ENCODE measurements at regions not wholly inside any gene's neighbourhood (a gene's known extent, or its start where the extent isn't known, plus 50 kb on each side); places are given as distances from the start of the nearest gene placed in this dataset.
A peak's percentile ranks its signal among the peaks of the same experiment; 100 is the strongest.
"Not testable (repeated sequence)": the region's sequence is repeated elsewhere in the genome, so short reads cannot be mapped to it uniquely, and the experiment has no call there.

DNA sequence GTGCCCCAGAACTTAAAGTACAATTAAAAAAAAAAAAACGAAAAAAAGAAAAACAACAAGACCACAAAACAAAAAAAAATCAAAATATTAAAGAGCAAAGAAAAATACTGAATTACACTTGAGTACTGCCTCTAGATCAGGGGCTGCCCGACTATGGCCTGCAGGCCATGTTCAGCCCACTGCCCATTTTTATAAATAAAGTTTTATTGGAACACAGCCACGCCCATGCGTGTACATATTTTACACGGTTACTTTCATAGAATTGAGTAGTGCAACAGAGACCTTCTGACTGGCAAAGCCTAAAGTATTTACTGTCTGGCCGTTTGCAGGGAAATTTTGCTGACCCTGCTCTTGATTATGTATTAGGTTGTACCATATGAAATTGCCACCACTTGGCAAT lies 130.5 kb downstream of the ATXN3L start:
- TF ChIP-seq POLR2A (IDR thresholded peaks at IDR 0.05): no peak
- TF ChIP-seq, protein P1, sequence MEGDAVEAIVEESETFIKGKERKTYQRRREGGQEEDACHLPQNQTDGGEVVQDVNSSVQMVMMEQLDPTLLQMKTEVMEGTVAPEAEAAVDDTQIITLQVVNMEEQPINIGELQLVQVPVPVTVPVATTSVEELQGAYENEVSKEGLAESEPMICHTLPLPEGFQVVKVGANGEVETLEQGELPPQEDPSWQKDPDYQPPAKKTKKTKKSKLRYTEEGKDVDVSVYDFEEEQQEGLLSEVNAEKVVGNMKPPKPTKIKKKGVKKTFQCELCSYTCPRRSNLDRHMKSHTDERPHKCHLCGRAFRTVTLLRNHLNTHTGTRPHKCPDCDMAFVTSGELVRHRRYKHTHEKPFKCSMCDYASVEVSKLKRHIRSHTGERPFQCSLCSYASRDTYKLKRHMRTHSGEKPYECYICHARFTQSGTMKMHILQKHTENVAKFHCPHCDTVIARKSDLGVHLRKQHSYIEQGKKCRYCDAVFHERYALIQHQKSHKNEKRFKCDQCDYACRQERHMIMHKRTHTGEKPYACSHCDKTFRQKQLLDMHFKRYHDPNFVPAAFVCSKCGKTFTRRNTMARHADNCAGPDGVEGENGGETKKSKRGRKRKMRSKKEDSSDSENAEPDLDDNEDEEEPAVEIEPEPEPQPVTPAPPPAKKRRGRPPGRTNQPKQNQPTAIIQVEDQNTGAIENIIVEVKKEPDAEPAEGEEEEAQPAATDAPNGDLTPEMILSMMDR (IDR thresholded peaks at IDR 0.05): no peak
- no peak for TF ChIP-seq POLR2AphosphoS5 (IDR thresholded peaks at IDR 0.05)
- no peak for TF ChIP-seq EP300 (IDR thresholded peaks at IDR 0.05)
- DNase-seq: no peak
- Histone ChIP-seq H3K9me3 (no peaks in the 10 kb centered on the region), H3K36me3 (no peaks in the 10 kb centered on the region), H3K27ac (no peak overlapping the region), H3K27me3 (no peaks in the 10 kb centered on the region), H3K4me3 (no peak overlapping the region), H3K4me1 (no peaks in the 10 kb centered on the region)
- 76 to 83% methylated on average over 6 of the region's 6 CpGs for WGBS, 2 donors
- intact Hi-C loops (cut with DNase I): no loop called here

GRCh38 chrX:13188731-13189309 lies 131.0 kb downstream of the ATXN3L start:
- intact Hi-C loops (cut with DNase I): no loop called here
- H3K27me3 ChIP-seq: no peaks in the 10 kb centered on the region
- TF ChIP-seq POLR2A (IDR thresholded peaks at IDR 0.05) (no peak), POLR2AphosphoS5 (IDR thresholded peaks at IDR 0.05) (peak; percentile 49 to 68 (median 62))
- DNase-seq: no peak
- no peak overlapping the region for H3K27ac ChIP-seq
- H3K9me3 ChIP-seq: no peaks in the 10 kb centered on the region
- WGBS, 2 donors: 77 to 87% methylated on average over 5 of the region's 5 CpGs
- H3K36me3 ChIP-seq: no peaks in the 10 kb centered on the region
- H3K4me3 ChIP-seq: no peak overlapping the region
- no peaks in the 10 kb centered on the region for H3K4me1 ChIP-seq

DNA sequence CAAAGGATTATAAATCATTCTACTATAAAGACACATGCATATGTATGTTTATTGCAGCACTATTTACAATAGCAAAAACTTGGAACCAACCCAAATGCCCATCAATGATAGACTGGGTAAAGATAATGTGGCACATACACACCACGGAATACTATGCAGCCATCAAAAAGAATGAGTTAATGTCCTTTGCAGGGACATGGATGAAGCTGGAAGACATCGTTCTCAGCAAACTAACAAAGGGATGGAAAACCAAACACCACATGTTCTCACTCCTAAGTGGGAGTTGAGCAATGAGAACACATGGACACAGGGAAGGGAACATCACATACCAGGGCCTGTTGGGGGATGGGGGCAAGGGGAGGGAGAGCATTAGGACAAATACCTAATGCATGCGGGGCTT lies 133.2 kb downstream of the ATXN3L start:
- H3K9me3 ChIP-seq; H3K27me3 ChIP-seq; H3K27ac ChIP-seq; H3K4me3 ChIP-seq; H3K36me3 ChIP-seq; intact Hi-C loops (cut with DNase I); DNase-seq; H3K4me1 ChIP-seq: not testable (repeated sequence)
- WGBS, 2 donors: 95 to 99% methylated on average over 3 of the region's 3 CpGs

DNA sequence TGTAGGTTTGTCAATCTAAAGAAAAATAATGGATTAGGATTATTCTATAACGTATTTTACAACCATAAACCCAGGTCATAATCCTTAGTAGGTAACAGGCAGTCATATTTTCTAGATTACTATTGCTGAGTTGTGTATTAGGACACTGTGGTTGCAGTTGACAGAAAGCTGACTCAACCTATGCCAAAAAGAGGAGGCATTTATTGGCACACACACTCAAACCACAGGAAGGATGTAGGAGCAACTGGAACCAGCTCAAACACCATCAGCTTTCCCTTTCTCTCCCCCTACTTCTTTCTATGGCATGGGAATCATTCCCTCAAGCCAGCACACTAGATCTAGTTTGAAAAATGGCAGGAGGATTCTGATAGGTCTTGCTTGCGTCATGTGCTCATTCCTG lies 136.4 kb upstream of the FAM9C start:
- Histone ChIP-seq H3K27me3 (no peaks in the 10 kb centered on the region), H3K27ac (no peak overlapping the region), H3K4me3 (no peak overlapping the region), H3K4me1 (no peaks in the 10 kb centered on the region), H3K36me3 (no peaks in the 10 kb centered on the region), H3K9me3 (no peaks in the 10 kb centered on the region)
- intact Hi-C loops (cut with DNase I): no loop called here
- DNase-seq: no peak
- 84 to 91% methylated on average over 2 of the region's 2 CpGs for WGBS, 2 donors
- TF ChIP-seq POLR2AphosphoS5 (IDR thresholded peaks at IDR 0.05) (no peak), POLR2A (IDR thresholded peaks at IDR 0.05) (no peak), EP300 (IDR thresholded peaks at IDR 0.05) (no peak)
- TF ChIP-seq, protein P1 (IDR thresholded peaks at IDR 0.05): no peak

DNA sequence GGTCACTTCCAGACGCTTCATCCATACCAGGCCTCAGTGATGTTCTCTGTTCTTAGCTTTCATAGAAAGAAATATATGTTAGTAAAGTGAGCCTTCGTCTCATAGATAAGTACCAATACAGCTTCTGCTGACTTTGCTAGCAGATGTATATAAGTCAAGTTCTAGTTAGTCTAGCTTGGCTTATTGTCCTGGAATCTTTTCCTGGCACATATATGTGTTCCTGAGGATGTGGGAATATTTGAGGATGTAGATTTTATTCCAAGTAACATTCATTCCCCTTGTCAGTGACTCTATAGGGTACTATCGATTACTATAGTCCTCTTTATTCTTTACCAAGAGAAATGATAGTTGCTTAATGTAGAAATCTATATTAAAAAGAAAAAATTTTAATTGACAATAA lies 135.2 kb upstream of the FAM9C start:
- Histone ChIP-seq H3K27me3 (no peaks in the 10 kb centered on the region), H3K4me3 (no peak overlapping the region), H3K36me3 (no peaks in the 10 kb centered on the region), H3K27ac (no peak overlapping the region), H3K9me3 (no peaks in the 10 kb centered on the region), H3K4me1 (no peaks in the 10 kb centered on the region)
- no peak for TF ChIP-seq EP300 (IDR thresholded peaks at IDR 0.05)
- TF ChIP-seq POLR2A (IDR thresholded peaks at IDR 0.05): no peak
- TF ChIP-seq POLR2AphosphoS5 (IDR thresholded peaks at IDR 0.05): no peak
- TF ChIP-seq, protein P1 (IDR thresholded peaks at IDR 0.05): no peak
- intact Hi-C loops (cut with DNase I): no loop called here
- 96 to 97% methylated on average over 3 of the region's 3 CpGs for WGBS, 2 donors
- DNase-seq: no peak

GRCh38 chrX:13179100-13179499 lies 134.7 kb upstream of the FAM9C start:
- Histone ChIP-seq H3K27ac (no peak overlapping the region), H3K27me3 (no peaks in the 10 kb centered on the region), H3K4me3 (no peak overlapping the region), H3K36me3 (no peaks in the 10 kb centered on the region), H3K4me1 (no peaks in the 10 kb centered on the region), H3K9me3 (no peaks in the 10 kb centered on the region)
- no peak for TF ChIP-seq POLR2AphosphoS5 (IDR thresholded peaks at IDR 0.05)
- intact Hi-C loops (cut with DNase I): no loop called here
- WGBS, 2 donors: 91 to 94% methylated on average over 2 of the region's 2 CpGs
- DNase-seq: no peak
